ENCODE measurements at regions not wholly inside any gene's neighbourhood (a gene's known extent, or its start where the extent isn't known, plus 50 kb on each side); places are given as distances from the start of the nearest gene placed in this dataset.
"Not testable (repeated sequence)": the region's sequence is repeated elsewhere in the genome, so short reads cannot be mapped to it uniquely, and the experiment has no call there.

DNA sequence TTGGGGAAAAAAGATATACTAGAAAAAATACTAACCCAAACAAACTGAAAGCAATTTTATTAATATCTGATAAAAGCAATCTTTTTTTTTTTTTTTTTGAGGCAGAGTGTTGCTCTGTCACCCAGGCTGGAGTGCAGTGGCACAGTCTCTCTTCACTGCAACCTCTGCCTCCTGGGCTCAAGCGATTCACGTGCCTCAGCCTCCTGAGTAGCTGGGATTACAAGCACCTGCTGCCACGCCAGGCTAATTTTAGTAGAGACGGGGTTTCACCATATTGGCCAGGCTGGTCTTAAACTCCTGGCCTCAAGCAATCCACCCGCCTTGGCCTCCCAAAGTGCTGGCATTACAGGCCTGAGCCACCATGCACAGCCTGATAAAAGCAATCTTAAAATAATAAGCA, 467.5 kb upstream of the TNC start:
- not testable (repeated sequence) for DNase-seq

DNA sequence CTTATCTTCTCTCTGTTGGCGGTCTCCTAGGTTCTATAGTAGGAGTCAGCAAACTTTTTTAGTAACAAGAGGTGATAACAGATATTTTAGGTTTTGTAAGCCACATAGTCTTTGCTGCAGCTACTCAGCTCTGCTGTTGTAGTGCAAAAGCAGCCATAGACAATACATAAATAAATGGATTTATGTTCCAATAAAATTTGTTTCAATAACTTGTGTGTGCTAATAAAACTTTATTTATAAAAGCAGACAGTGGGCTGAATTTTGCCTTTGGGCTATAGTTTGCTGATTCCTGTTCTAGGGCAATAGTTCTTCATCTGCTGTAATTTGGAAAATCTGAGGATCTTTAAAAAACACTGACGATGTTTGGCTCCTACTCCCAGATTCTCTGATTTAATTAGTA, 469.4 kb upstream of the TNC start:
- no peak for DNase-seq

DNA sequence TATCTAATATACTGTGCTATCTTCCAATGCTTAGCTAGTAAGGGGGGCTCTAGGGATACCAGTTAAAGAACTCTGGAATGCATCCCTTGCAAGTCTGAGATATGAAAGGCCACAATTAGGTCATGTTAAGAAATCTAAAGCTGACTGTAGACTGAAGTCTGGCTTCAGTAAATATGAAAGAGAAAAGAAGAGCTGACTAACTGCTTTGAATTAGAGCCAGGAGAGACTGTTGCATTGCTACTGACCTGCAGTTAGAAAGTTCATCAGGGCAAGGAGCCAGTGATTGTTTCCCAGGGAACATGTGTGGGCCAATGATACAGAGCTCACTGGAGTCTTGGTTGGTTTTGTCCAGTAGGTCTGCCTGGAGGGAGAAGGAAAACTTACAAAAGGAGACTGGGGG, 472.1 kb upstream of the TNC start:
- DNase-seq = no peak

DNA sequence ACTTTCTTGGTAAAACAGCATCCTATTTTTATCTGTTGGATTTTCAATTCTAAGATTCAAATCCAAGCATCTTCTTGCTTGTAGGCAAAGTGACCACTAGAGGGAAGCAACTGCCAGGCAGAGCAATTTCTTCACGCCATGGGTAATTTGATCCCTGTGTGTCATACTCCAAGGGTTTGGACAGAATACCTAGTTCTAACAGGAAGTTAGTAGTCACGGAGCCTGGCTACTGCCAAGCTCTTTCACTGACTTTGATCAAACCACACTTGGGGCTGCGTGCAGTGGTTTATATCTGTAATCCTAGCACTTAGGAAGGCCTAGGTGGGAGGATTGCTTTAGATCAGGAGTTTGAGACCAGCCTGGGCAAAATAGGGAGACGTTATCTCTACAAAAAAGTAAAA, 473.6 kb upstream of the TNC start:
- DNase-seq = no peak

DNA sequence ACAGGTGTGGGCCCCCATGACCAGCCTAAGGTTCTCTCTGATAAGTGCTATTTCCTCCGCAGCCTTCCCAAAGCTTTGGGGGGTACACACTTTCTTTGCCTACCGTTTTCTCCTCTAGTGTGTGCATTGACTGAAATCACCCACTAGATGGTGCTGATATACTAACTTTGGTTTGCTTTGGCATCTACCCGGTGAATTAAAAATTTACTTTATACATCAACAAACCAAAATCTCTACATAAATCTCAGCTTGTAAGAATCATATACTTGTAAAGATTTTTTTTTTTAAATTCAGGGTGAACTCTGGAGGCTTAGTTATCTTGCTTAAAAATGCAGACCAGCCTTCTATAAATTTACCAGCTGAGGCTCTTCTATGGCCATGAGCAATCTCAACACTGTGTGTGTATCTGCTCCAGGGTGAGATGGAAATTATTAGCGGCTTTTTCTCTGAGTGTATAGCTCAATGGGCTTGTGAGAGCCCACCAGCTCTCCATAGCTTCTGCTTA, 475.7 kb upstream of the TNC start:
- DNase-seq = no peak

DNA sequence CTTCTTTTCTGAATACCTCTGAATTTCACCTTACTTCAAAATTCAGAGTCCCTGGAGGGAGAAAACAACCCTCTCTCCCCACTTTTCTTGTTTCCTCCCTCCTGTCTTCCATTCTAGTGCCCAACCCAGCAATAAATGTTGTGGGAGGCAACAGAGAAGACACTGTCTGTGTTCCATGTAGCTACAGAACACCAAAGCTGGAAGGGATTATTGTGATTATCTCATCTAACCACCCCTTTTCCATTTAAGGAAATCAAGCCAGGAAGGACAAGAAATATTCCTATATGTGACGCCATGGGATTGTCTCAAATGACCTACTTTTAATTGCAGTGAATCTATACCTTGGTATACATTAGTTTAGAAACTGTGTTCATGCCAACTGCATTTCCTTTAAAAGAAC, 476.6 kb upstream of the TNC start:
- DNase-seq = no peak

DNA sequence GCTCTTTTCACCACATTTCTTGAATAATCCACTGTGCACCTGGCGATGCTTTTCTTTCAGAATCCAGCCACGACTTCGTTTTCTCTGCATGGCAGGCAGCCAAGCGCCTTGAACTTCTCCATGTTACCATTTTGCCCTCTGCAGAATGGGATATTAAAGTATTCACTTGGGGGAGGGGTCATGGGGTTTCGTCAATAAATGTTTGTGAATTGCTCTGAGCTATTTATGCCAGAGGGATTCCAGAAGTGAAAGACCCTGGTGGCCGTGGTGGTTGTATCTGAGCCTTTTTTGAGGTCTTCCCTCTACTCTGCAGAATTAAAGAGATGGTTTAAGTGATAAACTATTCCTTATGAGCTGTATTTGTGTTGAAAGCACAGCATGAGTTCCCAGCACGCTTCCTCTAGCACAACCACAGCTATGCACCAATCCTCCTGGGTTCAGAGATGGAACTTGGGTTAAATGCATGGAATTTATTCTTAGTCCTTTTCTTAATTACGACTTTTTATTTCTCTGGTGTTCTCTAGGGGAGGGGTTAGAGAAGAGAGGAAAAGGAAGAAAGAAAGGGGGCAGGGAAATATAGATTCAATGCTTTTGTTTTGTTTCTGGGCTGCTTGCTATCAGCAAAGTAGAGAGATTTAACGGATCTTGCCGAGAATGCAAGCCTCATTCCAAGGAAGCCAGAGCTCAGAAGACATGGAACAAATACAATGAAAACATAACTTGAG, 478.2 kb upstream of the TNC start:
- DNase-seq = no peak

DNA sequence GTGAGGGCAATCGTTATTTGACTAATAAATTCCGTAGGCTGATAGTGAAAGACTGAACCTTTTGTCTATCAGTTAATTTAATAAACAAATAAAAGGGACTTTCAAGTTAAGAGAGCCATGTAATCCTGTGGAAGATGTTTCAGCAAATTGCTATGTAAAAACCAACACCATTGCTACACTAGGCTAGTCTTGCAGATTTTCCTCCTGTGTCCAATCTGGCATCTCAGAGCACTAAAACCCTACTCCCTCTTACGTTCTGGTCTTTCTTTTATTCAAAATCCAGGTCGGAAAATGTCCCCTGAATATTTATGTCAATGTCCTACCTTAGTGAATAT, 478.8 kb upstream of the TNC start:
- DNase-seq = no peak

DNA sequence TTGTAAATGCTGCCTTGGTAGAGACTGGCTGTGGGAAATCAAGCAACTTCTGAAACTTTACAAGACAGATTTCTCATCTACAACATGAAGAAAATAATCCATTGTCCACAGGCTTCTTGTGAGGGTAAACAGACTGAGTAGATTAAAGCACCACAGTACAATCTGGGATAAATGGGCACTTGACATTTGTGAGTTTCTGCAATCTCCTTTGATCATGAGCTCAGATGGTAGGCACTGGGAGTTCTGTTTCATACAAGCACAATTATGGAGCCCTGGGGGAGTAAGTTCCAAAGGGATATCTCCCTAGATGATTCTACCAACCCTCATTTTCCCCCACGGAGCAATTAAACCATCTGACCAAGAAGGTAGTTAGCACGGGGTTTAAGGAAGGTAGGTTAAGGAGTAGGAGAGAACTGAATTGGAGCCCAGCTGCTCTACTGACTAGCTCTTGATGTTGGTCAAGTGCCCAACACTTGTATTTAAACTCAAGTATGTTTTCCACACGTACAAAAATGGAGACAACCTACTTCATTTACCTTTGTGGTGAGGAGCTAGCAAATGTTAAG, 479.5 kb upstream of the TNC start:
- DNase-seq = no peak

DNA sequence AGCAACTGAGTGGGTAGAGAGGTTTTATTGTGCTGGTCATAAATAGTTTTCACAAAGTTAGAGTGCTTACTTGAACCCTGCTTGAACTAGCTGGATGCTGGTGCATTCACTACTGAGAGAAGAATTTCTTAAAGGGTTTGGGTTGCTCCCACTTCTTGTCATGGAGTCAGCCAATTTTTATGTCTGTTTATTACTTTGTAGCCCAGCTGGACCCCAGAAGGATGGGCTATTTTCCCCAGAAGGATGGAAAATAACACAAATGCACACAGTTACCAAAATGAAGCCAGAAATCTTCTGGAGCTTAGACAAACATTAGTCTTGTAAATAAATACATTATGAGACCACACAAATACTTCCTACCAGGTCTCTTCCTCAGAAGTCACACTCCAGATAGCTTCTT, 480.8 kb upstream of the TNC start:
- DNase-seq = no peak

DNA sequence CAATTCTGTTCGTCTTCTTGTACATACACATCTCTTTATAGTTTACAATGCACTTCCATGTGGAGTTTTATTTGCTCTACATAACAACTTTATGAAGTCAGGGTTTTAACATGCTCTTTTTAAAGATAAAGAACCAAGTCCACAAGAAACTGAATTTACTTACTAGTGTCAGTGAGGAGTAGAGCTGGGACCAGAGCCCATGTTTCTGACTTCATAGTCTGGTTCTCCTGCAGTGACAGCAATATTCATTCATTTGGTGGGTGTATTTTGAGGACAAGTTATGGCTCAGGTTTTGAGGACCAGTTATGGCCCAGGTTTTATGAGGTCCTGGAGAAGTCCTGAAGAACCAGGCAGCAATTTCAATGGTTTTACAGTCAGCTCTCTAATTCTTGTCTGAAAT, 481.9 kb upstream of the TNC start:
- no peak for DNase-seq

DNA sequence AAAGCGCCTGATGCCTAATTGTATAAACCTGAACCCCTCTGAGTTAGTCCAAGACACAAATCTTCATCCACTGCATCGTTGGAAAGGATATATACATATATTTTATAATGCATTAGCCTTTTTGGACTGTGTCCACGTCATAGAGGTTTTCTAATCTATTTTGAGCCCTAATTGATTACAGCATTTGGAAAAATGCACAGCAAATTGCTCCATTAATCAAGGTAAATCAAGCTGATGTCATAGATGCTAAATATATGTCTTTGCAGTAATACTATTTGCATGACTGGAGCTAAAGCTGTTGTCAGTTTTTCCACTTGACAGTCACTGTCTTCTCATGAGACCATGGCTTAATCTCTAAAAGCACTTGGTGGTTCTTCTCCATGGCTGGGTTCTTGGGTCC, 483.5 kb upstream of the TNC start:
- no peak for DNase-seq

DNA sequence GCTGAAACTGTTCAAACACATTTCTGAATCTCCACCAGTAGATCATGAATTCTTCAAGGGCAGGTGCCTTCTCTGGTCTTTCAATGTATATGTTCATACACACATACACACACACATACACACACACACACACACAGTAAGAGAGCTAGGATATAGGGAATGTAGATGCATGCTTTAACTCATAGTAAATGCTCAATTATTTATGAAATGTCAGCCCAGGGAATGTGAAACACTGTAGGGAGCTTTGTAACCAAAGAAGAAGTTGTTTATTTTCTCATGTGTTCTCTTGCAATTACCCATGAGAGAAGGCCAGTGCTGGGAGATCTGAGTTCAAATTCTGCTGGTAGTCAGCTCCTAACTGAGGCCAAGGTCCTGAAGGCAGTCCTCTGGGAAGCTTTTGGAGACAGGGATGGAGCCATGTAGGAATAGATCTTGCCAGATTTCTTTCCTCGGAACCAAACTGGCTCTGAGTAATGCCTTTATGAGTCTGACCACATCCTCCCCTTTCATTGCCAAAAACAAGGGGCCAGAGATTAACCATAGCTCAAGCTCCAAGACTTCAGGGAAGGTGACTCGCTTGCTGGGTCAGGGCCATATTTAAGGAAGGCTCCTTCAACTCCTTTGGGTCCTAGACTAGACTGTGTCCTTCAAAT, 487.0 kb upstream of the TNC start:
- DNase-seq = no peak

DNA sequence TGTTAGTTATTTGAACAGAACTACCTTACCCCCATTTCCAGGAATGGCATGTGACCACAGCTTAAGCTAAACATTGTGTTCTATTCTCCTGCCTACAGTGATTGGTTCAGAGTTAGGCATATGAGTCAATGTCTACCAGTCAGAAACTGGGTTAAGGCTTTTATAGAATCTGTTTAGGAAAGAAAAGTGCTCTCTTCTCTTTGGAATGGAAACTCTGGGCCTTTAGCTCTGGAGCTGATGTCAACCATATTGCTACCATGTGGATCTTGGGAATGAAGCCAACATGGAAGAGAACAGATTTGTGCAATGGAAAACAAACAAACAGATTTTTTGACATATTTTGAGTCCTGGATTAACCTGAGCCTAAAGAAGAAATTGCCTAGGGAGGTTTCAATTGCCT, 488.9 kb upstream of the TNC start:
- DNase-seq = no peak

DNA sequence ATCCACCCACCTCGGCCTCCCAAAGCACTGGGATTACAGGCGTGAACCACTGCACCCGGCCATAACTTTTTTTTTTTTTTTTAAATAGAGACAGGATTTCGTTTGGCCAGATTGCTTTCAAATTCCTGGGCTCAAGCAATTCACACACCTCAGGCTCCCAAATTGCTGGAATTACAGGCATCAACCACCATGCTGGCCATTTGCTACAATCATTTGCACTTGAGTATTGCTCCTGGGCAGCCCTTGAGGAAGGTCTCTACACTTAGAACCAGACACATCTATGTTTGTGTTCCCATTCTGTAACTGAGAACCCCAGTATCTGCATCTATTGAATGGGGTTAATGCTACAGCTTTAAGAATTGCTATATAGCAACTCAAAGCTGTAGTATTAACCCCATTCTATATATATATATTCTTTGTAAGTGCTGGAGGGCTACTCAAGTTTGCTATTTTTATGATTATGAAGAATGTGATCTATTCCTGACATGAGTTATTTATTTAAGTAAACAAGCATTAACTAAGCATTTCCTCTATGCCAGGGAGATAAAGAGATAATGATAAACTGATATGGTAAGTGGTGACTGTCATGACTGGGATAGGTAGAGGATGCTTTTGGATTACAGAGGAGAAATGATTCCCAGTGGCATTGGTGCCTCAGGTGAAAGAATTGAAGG, 496.5 kb upstream of the TNC start:
- DNase-seq = no peak

DNA sequence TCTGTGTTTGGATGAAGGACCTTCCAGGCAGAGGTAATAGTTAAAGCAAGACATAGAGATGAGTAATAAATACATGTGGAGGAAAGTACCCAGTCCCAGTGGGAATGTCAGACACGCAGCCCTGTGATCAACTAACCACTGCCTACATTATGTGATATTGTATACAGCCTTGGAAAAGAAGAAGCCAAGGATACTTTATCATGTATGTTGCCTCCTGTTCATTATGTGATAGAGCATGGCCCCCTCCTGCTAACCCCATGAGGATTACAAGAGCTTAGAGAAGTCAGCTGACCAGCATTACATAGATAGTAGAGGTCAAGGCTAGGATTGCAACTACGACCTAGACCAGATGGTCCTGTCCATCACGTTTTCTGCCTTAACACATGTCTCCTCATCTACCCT, 497.0 kb upstream of the TNC start:
- DNase-seq = no peak

DNA sequence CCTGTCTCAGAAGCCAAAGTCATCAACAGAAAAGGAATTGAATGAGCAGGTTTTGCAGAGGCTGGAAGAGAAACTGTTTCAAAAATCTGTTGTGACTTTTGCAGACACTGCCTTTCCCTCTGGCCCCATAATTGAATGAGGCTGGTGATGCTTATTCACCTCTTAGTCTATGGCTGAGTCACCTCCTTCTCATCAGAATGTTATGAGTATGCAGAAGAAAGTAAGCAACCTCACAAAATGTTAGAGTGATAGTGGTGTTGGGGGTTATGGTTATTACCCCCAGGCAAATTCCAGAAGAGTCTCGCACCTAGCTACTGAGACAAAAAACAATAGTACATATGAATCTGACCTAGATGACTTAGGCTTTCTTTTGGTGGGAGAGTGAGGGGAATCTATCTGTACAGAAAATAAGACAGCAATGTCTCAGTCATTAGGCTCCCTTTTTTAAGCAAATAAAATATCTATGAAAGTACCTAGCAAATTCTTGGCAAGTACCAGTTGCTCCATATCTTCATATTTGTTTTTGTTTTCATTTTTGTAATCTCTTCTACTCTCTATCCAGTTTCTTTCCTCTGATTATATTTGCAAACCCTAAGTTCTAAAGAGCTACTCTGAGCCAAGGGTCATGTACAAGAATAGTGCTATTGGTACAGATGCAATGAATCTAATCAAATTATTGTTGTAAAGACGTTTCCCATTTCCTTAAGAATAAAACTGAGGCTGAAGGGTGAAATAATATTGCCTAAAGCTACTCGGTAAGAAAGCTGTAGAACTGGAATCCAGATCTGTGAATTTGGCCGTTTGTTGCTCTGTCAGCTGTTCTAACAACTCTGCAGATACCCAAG, 498.1 kb upstream of the TNC start:
- DNase-seq = no peak

DNA sequence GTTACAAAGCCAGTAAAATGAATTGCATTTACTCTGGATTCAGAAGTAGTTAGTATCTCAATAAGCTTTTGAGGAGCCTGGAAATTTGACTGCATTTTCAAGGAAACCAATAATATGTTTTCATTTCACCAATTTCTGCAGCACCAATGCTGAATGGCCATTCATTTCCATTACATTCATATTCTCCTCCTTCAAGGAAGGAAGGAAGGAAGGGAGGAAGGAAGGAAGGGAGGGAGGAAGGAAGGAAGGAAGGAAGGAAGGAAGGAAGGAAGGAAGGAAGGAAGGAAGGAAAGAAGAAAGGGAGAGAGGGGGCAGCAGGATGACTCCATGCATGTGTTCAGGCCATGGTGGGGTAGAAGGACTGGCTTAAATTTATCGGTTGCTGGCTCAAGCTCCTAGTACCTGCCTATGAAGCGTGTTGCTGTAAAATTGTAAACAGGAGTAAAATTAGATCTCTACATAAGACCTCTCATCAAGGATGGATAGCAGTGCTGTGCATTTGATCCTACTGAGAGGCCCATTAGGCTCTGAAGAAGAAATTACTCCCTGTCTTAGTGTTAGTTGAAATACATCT, 498.8 kb upstream of the TNC start:
- DNase-seq = no peak

DNA sequence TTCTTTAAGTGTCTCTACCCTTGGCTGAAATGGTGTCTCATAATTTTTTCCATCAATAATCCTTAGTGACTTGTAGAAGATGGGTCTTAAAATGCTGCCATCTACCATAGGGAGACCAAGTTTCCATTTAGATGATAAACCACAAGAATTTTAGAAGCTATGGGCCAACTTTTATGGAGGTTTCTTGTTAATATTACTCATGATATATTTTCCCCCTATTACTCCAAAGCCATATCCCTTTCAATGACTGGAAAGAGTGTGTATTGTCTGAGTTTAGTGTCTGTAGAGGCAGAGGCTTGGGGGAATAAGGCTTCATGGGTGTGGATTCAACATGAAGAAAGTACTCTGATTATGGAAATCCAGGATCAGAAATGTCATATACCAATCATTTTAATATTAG, 507.3 kb upstream of the TNC start:
- DNase-seq = no peak

DNA sequence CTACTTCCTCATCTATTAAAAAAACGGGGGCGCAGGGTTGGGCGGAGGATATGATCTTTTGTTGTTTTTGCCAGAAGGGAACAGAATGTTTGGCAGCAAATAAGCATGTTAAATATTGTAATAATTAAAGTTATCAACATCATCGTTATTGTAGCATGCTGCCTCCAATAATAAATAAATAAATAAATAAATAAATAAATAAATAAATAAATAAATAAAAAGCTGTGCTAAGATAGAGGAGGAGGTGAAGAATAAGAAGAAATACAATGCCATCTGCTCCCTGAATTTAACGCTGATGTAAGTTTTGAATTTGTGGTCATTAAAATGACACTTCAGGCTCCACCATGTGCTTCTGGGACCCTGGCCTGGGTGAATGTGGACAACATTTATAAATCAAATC, 508.0 kb upstream of the TNC start:
- DNase-seq = no peak

DNA sequence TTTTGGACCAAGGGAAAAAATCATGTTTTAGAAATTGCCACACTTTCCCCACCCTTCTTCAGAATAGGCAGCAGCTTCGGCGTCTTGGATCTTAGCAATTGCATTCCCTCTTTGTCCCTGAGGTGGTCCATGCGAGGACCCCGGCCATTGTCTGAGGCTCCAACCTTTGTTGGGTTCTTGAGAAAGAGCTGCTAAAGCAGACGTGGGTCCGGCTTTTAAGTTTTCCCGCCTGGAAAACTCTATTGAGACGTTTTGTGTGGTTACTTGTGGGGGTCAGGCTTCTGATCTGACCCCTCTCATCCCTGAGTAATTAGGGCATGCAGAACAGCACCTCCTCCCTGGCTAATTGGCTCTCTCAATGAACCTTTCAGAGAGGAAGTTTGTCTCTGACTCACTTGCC, 509.6 kb upstream of the TNC start:
- no peak for DNase-seq

DNA sequence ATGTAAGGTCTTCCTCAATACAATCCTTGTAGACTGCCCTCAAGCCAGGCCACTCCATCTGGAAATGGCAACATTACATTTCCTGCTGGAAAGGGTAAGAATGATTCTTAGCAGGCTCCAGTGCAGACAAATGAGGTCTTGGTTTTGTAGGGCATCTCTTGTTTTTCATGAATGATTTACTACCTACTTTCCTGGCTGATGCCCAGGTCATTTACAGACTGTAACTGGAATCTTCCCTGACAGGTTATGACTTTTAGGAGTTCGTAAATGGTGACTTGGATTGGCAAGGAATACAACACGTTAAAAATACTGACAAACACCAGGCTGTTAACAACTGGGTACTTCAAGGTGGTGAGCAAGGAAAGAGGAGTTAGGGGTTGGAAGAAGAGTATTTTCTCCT, 510.5 kb upstream of the TNC start:
- DNase-seq = no peak

Measured in CD4-positive, alpha-beta T cell treated with Interleukin-4 for 4 hours (primary cell).